GM18505 (cell line): ENCODE measurements at regions not wholly inside any gene's neighbourhood (a gene's known extent, or its start where the extent isn't known, plus 50 kb on each side); places are given as distances from the start of the nearest gene placed in this dataset.
A peak's percentile ranks its signal among the peaks of the same experiment; 100 is the strongest.
"Not testable (repeated sequence)": the region's sequence is repeated elsewhere in the genome, so short reads cannot be mapped to it uniquely, and the experiment has no call there.

ENCODE experiments used
- ATAC-seq: cut with Tn5 transposase; IDR thresholded peaks from one replicate; pipeline ENCODE4 v1.9.1; 2021; ENCODE audit not compliant: unreplicated experiment

DNA sequence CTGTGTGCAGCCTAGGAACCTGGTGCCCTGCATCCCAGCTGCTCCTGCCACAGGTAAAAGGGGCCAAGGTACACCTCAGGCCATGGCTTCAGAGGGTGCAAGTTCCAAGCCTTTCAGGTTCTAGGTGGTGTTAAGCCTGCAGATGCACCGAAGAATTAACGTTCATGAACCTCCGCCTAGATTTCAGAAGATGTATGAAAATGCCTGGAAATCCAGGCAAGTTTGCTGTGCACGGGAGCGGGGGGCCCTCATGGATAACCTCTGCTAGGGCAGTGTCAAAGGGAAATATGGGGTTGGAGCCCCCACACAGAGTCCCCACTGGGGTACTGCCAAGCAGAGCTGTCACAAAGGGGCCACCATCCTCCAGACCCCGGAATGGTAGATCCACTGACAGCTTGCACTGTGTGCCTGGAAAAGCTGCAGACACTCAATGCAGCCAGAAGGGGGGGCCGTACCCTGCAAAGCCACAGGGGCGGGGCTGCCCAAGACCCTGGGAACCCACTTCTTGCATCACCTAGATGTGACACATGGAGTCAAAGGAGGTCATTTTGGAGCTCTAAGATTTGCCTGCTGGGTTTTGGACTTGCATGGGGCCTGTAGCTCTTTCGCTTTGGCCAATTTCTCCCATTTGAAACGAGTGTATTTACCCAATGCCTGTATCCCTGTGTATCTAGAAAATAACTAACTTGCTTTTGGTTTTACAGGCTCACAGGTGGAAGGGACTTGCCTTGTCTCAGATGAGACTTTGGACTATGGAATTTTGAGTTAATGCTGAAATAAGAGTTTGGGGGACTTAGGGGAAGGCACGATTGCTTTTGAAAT is 145.2 kb upstream of the C1QTNF3 start:
- ATAC-seq = not testable (repeated sequence)

- ATAC-seq = not testable (repeated sequence)
Measured at GRCh38 chr5:34189246-34189645, 146.2 kb upstream of the C1QTNF3 start.

- ATAC-seq = not testable (repeated sequence)
Measured at GRCh38 chr5:34189752-34190411, 146.9 kb upstream of the C1QTNF3 start.

DNA sequence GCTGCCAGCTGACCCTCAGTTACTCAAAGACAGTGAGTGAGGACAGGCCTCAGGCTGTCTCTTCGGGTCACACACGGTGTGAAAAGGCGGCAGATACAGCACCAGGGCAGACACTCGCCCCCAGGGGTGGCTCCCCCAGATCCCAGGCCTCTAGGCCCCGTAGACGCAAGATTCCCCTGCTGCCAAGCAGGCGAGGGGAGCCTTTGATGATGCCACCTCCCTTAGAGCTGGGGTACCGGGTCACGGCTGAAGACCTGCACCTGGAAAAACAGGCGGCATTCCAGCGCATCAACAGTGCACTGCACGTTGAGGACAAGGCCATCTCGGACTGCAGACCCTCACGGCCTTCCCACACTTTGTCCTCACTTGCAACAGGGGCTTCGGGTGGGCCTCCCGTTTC is 147.5 kb upstream of the C1QTNF3 start:
- ATAC-seq = not testable (repeated sequence)

DNA sequence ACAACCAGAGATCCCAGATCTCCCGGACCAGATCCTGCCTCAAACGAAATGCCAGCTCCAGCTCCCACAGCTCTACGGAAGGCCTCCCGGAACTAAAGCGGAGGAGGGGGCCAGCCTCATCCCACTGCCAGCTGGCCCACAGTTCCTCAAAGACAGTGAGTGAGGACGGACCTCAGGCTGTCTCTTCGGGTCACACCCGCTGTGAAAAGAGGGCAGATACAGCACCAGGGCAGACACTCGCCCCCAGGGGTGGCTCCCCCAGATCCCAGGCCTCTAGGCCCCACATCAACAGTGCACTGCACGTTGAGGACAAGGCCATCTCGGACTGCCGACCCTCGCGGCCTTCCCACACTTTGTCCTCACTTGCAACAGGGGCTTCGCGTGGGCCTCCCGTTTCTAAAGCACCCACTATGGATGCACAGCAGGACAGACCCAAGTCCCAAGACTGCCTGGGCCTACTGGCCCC is 148.3 kb upstream of the C1QTNF3 start:
- not testable (repeated sequence) for ATAC-seq

DNA sequence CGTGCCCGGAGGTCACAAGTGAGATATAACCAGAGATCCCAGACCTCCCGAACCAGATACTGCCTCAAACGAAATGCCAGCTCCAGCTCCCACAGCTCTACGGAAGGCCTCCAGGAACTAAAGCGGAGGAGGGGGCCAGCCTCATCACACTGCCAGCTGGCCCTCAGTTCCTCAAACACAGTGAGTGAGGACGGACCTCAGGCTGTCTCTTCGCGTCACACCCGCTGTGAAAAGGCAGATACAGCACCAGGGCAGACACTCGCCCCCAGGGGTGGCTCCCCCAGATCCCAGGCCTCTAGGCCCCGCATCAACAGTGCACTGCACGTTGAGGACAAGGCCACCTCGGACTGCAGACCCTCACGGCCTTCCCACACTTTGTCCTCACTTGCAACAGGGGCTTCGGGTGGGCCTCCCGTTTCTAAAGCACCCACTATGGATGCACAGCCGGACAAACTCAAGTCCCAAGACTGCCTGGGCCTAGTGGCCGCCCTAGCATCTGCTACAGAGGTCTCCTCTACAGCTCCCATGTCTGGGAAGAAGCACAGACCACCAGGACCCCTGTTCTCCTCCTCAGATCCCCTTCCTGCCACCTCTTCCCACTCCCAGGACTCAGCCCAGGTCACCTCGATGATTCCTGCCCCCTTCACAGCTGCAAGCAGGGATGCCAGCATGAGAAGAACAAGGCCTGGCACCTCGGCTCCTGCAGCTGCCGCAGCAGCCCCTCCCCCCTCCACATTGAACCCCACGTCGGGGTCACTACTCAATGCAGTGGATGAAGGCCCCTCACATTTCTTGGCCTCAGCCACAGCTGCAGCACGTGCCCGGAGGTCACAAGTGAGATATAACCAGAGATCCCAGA is 149.3 kb upstream of the C1QTNF3 start:
- not testable (repeated sequence) for ATAC-seq

DNA sequence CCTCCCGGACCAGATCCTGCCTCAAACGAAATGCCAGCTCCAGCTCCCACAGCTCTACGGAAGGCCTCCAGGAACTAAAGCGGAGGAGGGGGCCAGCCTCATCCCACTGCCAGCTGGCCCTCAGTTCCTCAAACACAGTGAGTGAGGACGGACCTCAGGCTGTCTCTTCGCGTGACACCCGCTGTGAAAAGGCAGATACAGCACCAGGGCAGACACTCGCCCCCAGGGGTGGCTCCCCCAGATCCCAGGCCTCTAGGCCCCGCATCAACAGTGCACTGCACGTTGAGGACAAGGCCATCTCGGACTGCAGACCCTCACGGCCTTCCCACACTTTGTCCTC is 149.9 kb upstream of the C1QTNF3 start:
- not testable (repeated sequence) for ATAC-seq

DNA sequence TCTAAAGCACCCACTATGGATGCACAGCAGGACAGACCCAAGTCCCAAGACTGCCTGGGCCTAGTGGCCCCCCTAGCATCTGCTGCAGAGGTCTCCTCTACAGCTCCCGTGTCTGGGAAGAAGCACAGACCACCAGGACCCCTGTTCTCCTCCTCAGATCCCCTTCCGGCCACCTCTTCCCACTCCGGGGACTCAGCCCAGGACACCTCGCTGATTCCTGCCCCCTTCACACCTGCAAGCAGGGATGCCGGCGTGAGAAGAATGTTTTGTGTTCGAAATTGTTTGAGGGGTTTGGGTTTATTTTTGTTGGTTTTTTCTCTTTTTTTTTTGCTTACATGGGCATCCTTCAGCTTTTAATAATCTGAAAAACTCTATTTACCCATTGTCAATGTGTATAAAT is 150.3 kb upstream of the C1QTNF3 start:
- ATAC-seq = not testable (repeated sequence)

DNA sequence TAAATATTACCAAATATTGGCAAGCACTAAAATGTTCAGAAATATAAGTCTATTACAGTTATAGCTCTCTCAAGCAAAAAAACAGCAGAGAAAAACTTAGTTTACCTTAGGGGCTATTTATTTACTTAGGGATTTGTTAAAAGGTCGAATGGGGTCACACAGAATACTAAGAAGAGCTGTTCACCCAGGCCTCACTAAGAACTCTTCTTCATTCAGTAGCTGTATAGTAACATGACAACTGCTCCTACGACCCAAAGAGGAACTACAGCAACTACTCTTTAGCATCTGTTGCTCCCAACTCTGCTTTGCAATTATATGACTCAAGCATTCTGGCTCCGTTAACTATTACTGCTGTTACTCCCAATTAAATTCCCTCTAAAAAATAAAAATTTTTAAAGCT is 150.8 kb upstream of the C1QTNF3 start:
- not testable (repeated sequence) for ATAC-seq

GRCh38 chr5:34196091-34196490 is 153.1 kb upstream of the C1QTNF3 start:
- ATAC-seq = not testable (repeated sequence)

DNA sequence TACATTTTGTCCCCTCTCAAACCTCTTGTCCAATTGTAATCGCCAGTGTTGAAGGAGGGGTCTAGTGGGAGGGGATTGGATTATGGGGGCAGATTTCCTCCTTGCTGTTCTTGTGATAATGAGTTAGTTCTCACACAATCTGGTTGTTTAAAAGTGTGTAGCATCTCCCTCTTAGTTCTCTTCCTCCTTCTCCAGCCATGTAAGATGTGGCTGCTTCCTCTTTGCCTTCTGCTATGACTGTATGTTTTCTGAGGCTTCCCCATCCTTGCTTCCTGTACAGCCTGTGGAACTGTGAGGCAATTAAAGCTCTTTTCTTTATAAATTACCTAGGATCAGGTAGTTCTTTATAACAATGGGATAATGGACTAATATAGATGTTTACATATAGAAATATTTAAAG is 162.3 kb upstream of the C1QTNF3 start:
- not testable (repeated sequence) for ATAC-seq

DNA sequence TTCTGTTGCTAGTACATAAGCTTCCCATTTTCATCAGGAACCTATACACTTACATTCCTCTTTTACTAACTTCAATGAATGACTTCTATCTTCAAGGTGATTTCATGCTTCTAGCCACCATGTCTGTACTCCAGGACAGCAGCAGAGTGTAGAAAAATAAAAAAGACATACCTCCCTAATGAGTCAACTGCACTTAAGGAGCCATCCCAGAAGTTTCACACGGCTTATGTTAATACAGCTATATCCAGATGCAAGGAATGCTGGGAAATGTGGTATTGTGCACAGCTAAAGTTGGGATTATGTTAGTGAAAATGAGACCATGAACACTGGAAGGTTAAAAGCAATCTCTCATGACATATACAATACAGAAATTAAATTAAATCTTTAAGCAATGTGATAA is 174.4 kb upstream of the C1QTNF3 start:
- not testable (repeated sequence) for ATAC-seq

DNA sequence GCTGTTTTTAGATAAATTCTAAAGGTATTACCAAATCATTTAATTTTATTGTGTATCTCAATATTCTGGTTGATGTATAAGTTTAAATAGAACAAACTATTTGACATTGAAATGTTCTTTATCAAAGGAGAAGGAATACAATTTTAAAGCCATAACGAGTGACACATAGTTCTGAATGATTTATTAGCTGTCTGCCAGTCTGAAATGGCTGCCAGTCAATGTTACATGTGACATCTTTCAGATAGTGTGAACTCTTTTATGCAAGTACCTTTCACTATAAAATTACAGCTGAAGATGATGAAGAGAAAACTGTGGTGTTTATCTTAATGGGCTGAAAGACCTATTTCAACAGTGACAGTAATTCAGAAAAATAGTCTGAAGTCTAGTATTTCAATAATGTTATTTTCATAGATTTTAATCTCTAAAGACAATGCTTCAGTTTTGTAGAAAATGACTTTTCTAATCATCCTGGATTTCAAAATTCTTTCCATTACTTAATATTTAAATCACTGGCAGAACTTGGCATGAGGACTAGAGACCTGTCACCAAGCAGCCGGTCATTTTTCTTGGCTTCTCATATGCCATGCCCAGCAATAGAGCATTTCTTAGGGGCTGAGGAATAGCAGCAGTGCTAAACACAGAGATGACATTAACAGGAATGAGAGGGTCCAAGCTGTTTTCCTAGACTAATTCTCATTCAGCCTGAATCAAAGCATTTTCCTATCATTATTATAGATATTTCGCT is 178.5 kb upstream of the C1QTNF3 start:
- not testable (repeated sequence) for ATAC-seq

GRCh38 chr5:34223158-34223557 is 180.1 kb upstream of the C1QTNF3 start:
- not testable (repeated sequence) for ATAC-seq

GRCh38 chr5:34230402-34230801 is 187.4 kb upstream of the C1QTNF3 start:
- not testable (repeated sequence) for ATAC-seq

GRCh38 chr5:34243802-34244201 is 200.8 kb upstream of the C1QTNF3 start:
- ATAC-seq = not testable (repeated sequence)

DNA sequence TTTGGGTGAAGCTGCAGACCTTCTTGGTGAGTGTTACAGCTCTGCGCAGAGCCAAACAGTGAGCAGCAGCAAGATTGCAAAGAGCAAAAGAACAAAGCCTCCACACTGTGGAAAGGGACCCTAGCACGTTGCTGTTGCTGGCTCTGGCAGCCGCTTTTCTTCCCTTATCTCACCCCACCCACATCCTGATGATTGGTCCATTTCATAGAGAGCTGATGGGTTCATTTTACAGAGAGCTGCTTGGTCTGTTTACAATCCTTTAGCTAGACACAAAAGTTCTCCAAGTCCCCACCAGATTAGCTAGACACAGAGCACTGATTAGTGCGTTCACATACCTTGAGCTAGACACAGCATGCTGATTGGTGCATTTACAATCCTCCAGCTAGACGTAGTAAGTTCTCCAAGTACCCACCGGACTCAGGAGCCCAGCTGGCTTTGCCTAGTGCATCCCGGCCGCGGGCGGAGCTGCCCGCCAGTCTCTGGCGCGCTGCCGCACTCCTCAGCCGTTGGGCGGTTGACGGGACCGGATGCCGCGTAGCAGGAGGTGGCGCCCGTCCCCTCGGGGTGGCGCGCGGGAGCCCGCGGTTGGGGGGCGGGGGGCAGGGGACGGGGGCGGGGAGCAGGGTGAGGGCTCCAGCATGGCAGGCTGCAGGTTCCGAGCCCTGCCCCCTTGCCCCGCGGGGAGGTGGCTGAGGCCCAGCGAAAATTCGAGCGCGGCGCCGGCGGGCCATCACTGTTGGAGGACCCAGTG is 201.4 kb upstream of the C1QTNF3 start:
- peak; percentile 73 for ATAC-seq
